WI38 (cell line): ENCODE measurements at regions not wholly inside any gene's neighbourhood (a gene's known extent, or its start where the extent isn't known, plus 50 kb on each side); places are given as distances from the start of the nearest gene placed in this dataset.

ENCODE experiments used
- H3K4me3 ChIP-seq: 2 replicates; pipeline ENCODE4 v1.5.1; 2011; ENCODE audit warnings: low read depth, mild to moderate bottlenecking, control low read depth, low read length
- CTCF ChIP-seq: IDR thresholded peaks from 2 replicates; pipeline ENCODE4 v1.5.1; 2012; ENCODE audit warnings: low read depth, mild to moderate bottlenecking, control low read depth, low read length

- no peak for TF ChIP-seq CTCF
- no peak overlapping the region for H3K4me3 ChIP-seq
These were observed 466.1 kb downstream of the FOXG1 start for GRCh38 chr14:29232711-29233110.

GRCh38 chr14:29233188-29233587 is 466.6 kb downstream of the FOXG1 start:
- H3K4me3 ChIP-seq: no peak overlapping the region
- TF ChIP-seq CTCF: no peak

GRCh38 chr14:29235991-29236390 is 469.4 kb downstream of the FOXG1 start:
- H3K4me3 ChIP-seq: no peak overlapping the region
- TF ChIP-seq CTCF: no peak

GRCh38 chr14:29236401-29236800 is 469.8 kb downstream of the FOXG1 start:
- no peak for TF ChIP-seq CTCF
- peak overlapping the region; percentile 22 for H3K4me3 ChIP-seq

- H3K4me3 ChIP-seq: peak overlapping the region; percentile 22
- no peak for TF ChIP-seq CTCF
These were observed 470.3 kb downstream of the FOXG1 start for GRCh38 chr14:29236848-29237247.

- TF ChIP-seq CTCF: no peak
- H3K4me3 ChIP-seq: no peak overlapping the region
These were observed 473.5 kb downstream of the FOXG1 start for GRCh38 chr14:29240066-29240465.

- no peak for TF ChIP-seq CTCF
- H3K4me3 ChIP-seq: no peak overlapping the region
These were observed 476.5 kb downstream of the FOXG1 start for GRCh38 chr14:29242755-29243754.
